H54 (cell line): ENCODE measurements at regions not wholly inside any gene's neighbourhood (a gene's known extent, or its start where the extent isn't known, plus 50 kb on each side); places are given as distances from the start of the nearest gene placed in this dataset.

Experiments
- DNase-seq: peaks from one replicate; pipeline ENCODE4 v3.0.0; 2011; ENCODE audit warnings: low spot score, mixed read lengths; ENCODE audit not compliant: insufficient read length
- FAIRE-seq: peaks from 3 replicates; lab custom pipeline; 2011; peaks lifted over from hg19 to GRCh38; lab: Jason Lieb, UNC
- POLR2A ChIP-seq: IDR thresholded peaks from 2 replicates; pipeline ENCODE4 v1.6.1; 2011; ENCODE audit warnings: low read depth, mild to moderate bottlenecking, low read length

DNA sequence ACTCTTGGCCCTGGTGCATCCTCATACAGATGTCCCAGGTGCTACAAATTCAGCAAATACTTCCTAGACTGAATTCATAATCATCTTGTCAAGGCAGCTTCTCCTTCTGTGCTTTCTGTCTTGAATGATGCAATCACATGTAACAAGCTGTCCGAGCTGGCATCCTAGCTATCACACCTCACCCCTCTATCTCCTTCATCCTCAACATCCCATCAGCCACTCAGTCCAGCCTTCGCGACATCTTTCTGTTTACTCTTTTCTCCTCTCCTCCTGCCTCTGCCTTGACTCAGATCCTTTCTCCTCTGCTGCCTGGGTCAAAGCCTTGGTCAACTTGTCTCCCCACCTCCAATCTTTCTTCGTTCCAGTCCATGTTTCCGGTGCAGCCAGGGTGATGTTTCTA lies 240.4 kb upstream of the CELF2 start:
- DNase-seq (no peak), FAIRE-seq (no peak)
- TF ChIP-seq POLR2A, result no peak

- TF ChIP-seq POLR2A, result no peak
- FAIRE-seq, result no peak
- DNase-seq, result no peak
These were observed 239.9 kb upstream of the CELF2 start for GRCh38 chr10:10777723-10778122.

- no peak for DNase-seq
- no peak for FAIRE-seq
- TF ChIP-seq POLR2A, result no peak
These were observed 238.7 kb upstream of the CELF2 start for GRCh38 chr10:10778959-10779358.

DNA sequence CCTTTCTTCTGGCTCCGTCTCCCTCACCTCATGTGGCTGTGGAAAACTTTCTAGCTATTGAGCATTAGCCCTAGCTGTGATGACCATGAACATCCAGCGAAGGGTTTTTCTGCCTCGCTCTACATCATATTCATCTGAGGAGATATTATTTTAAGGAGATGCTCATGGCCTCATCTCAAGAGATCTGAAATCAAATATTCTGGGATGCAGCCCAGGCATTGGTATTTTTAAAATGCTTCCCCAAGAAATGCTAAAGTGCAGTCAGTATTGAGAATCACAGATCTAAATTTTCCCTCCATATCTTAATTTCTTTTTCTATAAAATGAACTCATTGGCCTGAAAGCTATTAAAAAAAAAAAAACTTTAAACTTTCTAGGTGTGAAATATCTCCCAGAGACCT lies 238.2 kb upstream of the CELF2 start:
- no peak for TF ChIP-seq POLR2A
- DNase-seq, result no peak
- FAIRE-seq, result no peak

DNA sequence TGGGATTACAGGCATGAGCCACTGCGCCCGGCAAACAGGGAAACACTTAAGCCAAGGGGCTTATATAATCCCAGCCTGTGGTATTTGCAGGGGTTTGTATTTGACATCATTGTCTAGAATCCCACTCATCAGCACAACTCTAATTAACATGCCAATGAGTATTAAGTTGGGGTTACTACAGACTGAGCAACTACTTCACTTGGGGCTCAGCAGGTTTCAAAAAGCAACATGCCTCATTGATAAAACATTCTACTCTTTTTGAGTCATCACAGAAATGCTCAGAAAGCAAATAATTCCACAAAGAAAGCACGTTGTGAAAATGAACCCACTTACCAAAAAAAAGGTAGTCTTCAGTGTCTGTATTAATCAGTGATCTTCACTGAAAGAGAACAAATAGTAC lies 236.9 kb upstream of the CELF2 start:
- no peak for TF ChIP-seq POLR2A
- no peak for DNase-seq
- no peak for FAIRE-seq

- no peak for TF ChIP-seq POLR2A
- no peak for FAIRE-seq
- DNase-seq, result no peak
These were observed 235.1 kb upstream of the CELF2 start for GRCh38 chr10:10782603-10783002.

- no peak for FAIRE-seq
- TF ChIP-seq POLR2A, result no peak
- no peak for DNase-seq
These were observed 232.0 kb upstream of the CELF2 start for GRCh38 chr10:10785627-10786026.

- no peak for TF ChIP-seq POLR2A
- no peak for DNase-seq
These were observed 231.3 kb upstream of the CELF2 start for GRCh38 chr10:10786109-10787090.

DNA sequence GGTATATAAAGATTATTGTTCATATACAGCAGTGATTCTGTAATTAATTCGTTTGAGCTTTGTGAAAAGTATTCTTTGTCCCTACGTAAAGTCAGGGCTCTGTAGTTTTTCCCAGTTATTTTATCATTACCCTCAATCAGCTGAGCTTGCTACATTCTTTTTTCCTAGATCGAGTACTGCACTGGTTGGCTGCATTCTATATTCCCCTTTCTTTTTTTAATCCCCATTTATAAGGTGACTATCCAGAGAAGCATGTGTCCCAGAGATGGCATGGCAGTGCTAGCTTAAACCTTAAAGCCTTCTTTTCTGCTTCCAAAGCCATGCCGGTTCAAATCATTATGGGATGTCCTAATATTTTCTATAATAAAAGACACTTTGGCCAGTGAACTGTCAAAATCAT lies 230.1 kb upstream of the CELF2 start:
- DNase-seq (no peak), FAIRE-seq (no peak)
- no peak for TF ChIP-seq POLR2A

More at GRCh38 chr10:10786109-10787090, 231.3 kb upstream of the CELF2 start:
- no peak for FAIRE-seq

DNA sequence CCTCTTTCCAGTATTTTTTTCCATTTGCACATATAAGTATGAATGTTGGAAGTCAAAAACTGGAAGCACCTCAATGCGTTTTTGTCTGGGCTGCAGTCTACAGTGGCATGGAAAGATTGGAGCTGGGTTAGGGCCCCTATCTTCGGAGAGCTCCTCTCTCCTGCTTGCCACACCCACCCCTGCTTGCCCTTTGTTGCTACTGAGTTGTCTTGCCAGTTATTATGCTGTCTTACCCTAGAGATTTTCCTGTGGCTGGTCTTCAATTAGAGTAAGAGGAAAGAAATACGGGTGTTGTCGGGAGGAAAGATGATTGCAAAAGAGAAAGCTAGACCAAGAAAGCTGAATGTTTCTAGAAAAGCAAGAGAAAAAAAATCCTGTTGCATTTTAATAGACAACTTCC lies 228.9 kb upstream of the CELF2 start:
- no peak for FAIRE-seq
- no peak for TF ChIP-seq POLR2A
- no peak for DNase-seq

DNA sequence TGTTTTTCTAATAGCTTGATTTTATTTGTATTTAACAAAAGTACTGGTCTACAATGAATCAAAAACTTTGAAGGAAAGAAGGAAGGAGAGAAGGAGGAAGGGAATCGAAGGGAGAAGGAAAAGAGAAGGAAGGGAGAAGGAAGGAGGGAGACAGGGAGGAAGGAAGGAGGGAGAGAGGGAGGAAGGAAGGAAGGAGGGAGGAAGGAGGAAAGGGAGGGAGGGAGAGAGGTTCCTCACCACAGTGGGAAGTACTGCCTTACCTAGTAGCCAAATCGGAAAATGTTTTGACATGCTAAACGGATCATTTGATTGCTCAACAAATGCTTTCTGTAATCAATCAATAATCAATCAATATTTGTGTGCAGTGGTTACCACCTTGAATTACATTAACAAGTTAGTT lies 225.8 kb upstream of the CELF2 start:
- TF ChIP-seq POLR2A, result no peak
- DNase-seq, result no peak
- FAIRE-seq, result no peak

DNA sequence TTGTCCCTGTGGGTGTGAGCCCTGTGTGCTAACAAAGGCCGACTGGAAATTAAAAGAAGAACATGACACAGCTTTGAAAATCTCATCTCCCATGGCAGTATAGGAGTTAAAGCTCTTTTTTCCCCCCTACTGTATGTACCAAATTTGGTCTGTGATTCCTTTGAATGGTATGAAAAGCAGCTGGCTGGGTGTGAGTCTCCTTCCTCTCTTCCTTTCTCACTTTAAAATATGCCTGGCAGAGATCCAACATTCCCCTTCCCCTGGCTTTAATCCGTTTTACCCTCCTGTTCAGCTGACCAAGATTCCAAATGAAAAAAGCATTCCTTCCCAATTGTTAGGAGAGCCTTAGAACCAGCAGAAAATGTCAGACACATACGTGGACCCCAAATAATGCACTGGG lies 225.0 kb upstream of the CELF2 start:
- TF ChIP-seq POLR2A, result no peak
- FAIRE-seq (no peak), DNase-seq (no peak)

DNA sequence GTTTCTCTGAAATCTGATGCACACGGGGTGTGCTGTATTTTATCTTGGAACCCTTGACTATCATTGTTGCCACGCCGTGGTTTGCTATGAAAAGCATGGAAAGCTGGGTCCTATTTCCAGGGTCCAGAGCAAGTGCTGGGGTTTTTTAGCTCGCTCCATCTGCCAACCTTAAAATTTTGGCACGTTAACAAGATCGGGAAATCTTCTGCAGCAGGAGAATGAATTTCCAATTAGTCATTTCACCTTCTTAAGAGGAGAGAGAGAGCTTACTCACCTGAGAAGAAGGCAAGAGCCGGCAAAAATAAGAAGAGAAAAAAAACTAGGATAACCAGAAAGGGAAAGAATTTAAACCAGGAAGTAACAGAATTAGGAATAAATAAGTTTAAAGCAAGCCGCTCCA lies 223.6 kb upstream of the CELF2 start:
- no peak for DNase-seq
- no peak for FAIRE-seq
- TF ChIP-seq POLR2A, result no peak

GRCh38 chr10:10794791-10795191 lies 222.9 kb upstream of the CELF2 start:
- DNase-seq, result no peak
- FAIRE-seq, result no peak
- TF ChIP-seq POLR2A, result no peak

GRCh38 chr10:10796061-10796773 lies 221.5 kb upstream of the CELF2 start:
- DNase-seq, result no peak
- TF ChIP-seq POLR2A, result no peak
- no peak for FAIRE-seq
